Caco-2 (cell line): ENCODE measurements at regions not wholly inside any gene's neighbourhood (a gene's known extent, or its start where the extent isn't known, plus 50 kb on each side); places are given as distances from the start of the nearest gene placed in this dataset.

Source experiments
- BruUV-seq: library from RNA; stranded (reverse); fragments of 400-500 nt; replicated peaks from 2 replicates; lab custom pipeline; 2021; lab: Mats Ljungman, UMichigan
- CTCF ChIA-PET: fragments of 300-600 bp; sonication (Branson Sonifier 250); formaldehyde crosslinking; loops from one replicate; lab custom pipeline; 2022; ENCODE audit warnings: antibody characterized with exemption; lab: Charles Lee
- POLR2A ChIA-PET: fragments of 300-600 bp; sonication (Branson Sonifier 250); formaldehyde crosslinking; loops from one replicate; lab custom pipeline; 2022; ENCODE audit warnings: antibody characterized with exemption; lab: Charles Lee
- DNase-seq, 2 experiments: peaks; one replicate each; pipeline versions ENCODE4 v3.0.0 to v3.0.0-alpha.2; 2020 to 2022
- H3K27me3 ChIP-seq: replicated peaks from 2 replicates; pipeline ENCODE4 v1.6.0; 2011; ENCODE audit warnings: low read length; ENCODE audit not compliant: control insufficient read depth, insufficient read depth
- H3K36me3 ChIP-seq: 2 replicates; pipeline ENCODE4 v1.5.1; 2011; ENCODE audit warnings: low read length; ENCODE audit not compliant: control insufficient read depth, insufficient read depth
- H3K4me1 ChIP-seq: fragments of 250-450 bp; sonication (Bioruptor Pico); 2 replicates; pipeline ENCODE4 v1.5.1; 2020; ENCODE audit warnings: mild to moderate bottlenecking
- H3K4me3 ChIP-seq: 2 replicates; pipeline ENCODE4 v1.5.1; 2011; ENCODE audit warnings: low read depth, mild to moderate bottlenecking, control low read depth, low read length
- H3K9me3 ChIP-seq: fragments of 250-450 bp; sonication (Bioruptor Pico); 2 replicates; pipeline ENCODE4 v1.5.1; 2020; ENCODE audit warnings: mild to moderate bottlenecking, moderate library complexity
- H3K27ac Mint-ChIP-seq: one replicate; pipeline ENCODE4 v1.8.0; 2022; ENCODE audit warnings: mixed read lengths; ENCODE audit not compliant: unreplicated experiment
- H3K27me3 Mint-ChIP-seq: one replicate; pipeline ENCODE4 v1.8.0; 2022; ENCODE audit warnings: mixed read lengths; ENCODE audit not compliant: insufficient read depth, unreplicated experiment
- H3K36me3 Mint-ChIP-seq: one replicate; pipeline ENCODE4 v1.8.0; 2022; ENCODE audit warnings: mild to moderate bottlenecking, mixed read lengths; ENCODE audit not compliant: insufficient read depth, unreplicated experiment
- H3K4me1 Mint-ChIP-seq: one replicate; pipeline ENCODE4 v1.8.0; 2022; ENCODE audit warnings: low read depth, mixed read lengths; ENCODE audit not compliant: unreplicated experiment
- H3K4me3 Mint-ChIP-seq: one replicate; pipeline ENCODE4 v1.8.0; 2022; ENCODE audit warnings: mild to moderate bottlenecking, moderate library complexity, mixed read lengths; ENCODE audit not compliant: unreplicated experiment
- H3K9me3 Mint-ChIP-seq: one replicate; pipeline ENCODE4 v1.8.0; 2022; ENCODE audit warnings: mixed read lengths; ENCODE audit not compliant: unreplicated experiment
- CTCF ChIP-seq, 2 experiments: fragments of 200-600 bp in 1 of 2; IDR thresholded peaks; 1 replicate in 1 of 2; 2 replicates in 1 of 2; pipeline versions ENCODE4 v1.5.1 to v1.8.0; 2011 to 2022; ENCODE audit warnings: antibody characterized with exemption in 1 of 2, control low read depth in 1 of 2, inconsistent platforms in 1 of 2, low read depth in 1 of 2, low read length in 1 of 2, mild to moderate bottlenecking in 1 of 2, moderate library complexity in 1 of 2; ENCODE audit not compliant: insufficient read depth in 1 of 2, severe bottlenecking in 1 of 2, unreplicated experiment in 1 of 2
- intact Hi-C: fragments of 100-400 bp; cut with micrococcal nuclease; formaldehyde crosslinking; loops from one replicate; pipeline ENCODE4 v1.10.0; 2022; ENCODE audit not compliant: unreplicated experiment

- DNase-seq: peak in 1 of 2 experiments; percentile 11
- Mint-ChIP-seq H3K36me3 (no peaks in the 10 kb centered on the region), H3K4me3 (no peak overlapping the region), H3K27me3 (no peaks in the 10 kb centered on the region), H3K9me3 (no peaks in the 10 kb centered on the region), H3K4me1 (peaks cover 19% of the 10 kb centered on the region), H3K27ac (no peak overlapping the region)
- Histone ChIP-seq H3K27me3 (no peaks in the 10 kb centered on the region), H3K4me3 (no peak overlapping the region), H3K4me1 (peaks cover 17% of the 10 kb centered on the region), H3K9me3 (no peaks in the 10 kb centered on the region), H3K36me3 (no peaks in the 10 kb centered on the region)
- intact Hi-C loops: loop anchor here (2.0 kb wide), 1 partner anchor 38 kb away; no protein-coding TSS in a partner anchor
- no peak for TF ChIP-seq CTCF (IDR thresholded peaks at IDR 0.05; ENCODE audit: insufficient read depth in 1 of 2, low read depth in 1 of 2, low read length in 1 of 2, severe bottlenecking in 1 of 2, unreplicated experiment in 1 of 2)
- ChIA-PET CTCF (no interaction called here), POLR2A (no interaction called here)
- no TSS peak for BruUV-seq
Observed at GRCh38 chr5:104904561-104904960, 1342.0 kb upstream of the NUDT12 start.

GRCh38 chr5:104903941-104904340 lies 1341.4 kb upstream of the NUDT12 start:
- Histone ChIP-seq H3K9me3 (no peaks in the 10 kb centered on the region), H3K4me3 (no peak overlapping the region), H3K4me1 (peaks cover 17% of the 10 kb centered on the region), H3K36me3 (no peaks in the 10 kb centered on the region), H3K27me3 (no peaks in the 10 kb centered on the region)
- Mint-ChIP-seq H3K9me3 (no peaks in the 10 kb centered on the region), H3K4me3 (no peak overlapping the region), H3K27ac (no peak overlapping the region), H3K36me3 (no peaks in the 10 kb centered on the region), H3K4me1 (peaks cover 25% of the 10 kb centered on the region), H3K27me3 (no peaks in the 10 kb centered on the region)
- ChIA-PET CTCF (no interaction called here), POLR2A (no interaction called here)
- BruUV-seq: no TSS peak
- TF ChIP-seq CTCF (IDR thresholded peaks at IDR 0.05; ENCODE audit: insufficient read depth in 1 of 2, low read depth in 1 of 2, low read length in 1 of 2, severe bottlenecking in 1 of 2, unreplicated experiment in 1 of 2): no peak
- intact Hi-C loops: loop anchor here (2.0 kb wide), 1 partner anchor 39 kb away; no protein-coding TSS in a partner anchor
- no peak for DNase-seq

- Mint-ChIP-seq H3K4me3 (no peak overlapping the region), H3K27me3 (no peaks in the 10 kb centered on the region), H3K9me3 (no peaks in the 10 kb centered on the region), H3K27ac (no peak overlapping the region), H3K36me3 (no peaks in the 10 kb centered on the region), H3K4me1 (no peaks in the 10 kb centered on the region)
- no peak for TF ChIP-seq CTCF (IDR thresholded peaks at IDR 0.05; ENCODE audit: insufficient read depth in 1 of 2, low read depth in 1 of 2, low read length in 1 of 2, severe bottlenecking in 1 of 2, unreplicated experiment in 1 of 2)
- POLR2A ChIA-PET: no interaction called here
- intact Hi-C loops: no loop called here
- CTCF ChIA-PET: no interaction called here
- H3K9me3 ChIP-seq: no peaks in the 10 kb centered on the region
- H3K27me3 ChIP-seq: no peaks in the 10 kb centered on the region
- DNase-seq: no peak
- BruUV-seq: no TSS peak
- no peaks in the 10 kb centered on the region for H3K4me1 ChIP-seq
- no peak overlapping the region for H3K4me3 ChIP-seq
- no peaks in the 10 kb centered on the region for H3K36me3 ChIP-seq
Observed at GRCh38 chr5:104891596-104891995, 1329.0 kb upstream of the NUDT12 start.
